H1 (cell line): ENCODE measurements at regions not wholly inside any gene's neighbourhood (a gene's known extent, or its start where the extent isn't known, plus 50 kb on each side); places are given as distances from the start of the nearest gene placed in this dataset.

Source experiments
- CTCF ChIA-PET: fragments of 300-600 bp; sonication (Branson Sonifier 250); formaldehyde crosslinking; loops from one replicate; lab custom pipeline; 2021; ENCODE audit not compliant: partially characterized antibody; lab: Charles Lee
- POLR2A ChIA-PET: fragments of 300-600 bp; sonication (Branson Sonifier 250); formaldehyde crosslinking; loops from one replicate; lab custom pipeline; 2021; ENCODE audit warnings: inconsistent platforms; ENCODE audit not compliant: partially characterized antibody; lab: Charles Lee
- DNase-seq, 2 experiments: peaks; one replicate each; pipeline versions ENCODE4 v3.0.0 to v3.0.0-alpha.2; 2010 to 2022; ENCODE audit warnings: low spot score in 2 of 2, low read depth in 1 of 2, mixed read lengths in 1 of 2
- FAIRE-seq: peaks from 2 replicates; lab custom pipeline; 2011; peaks lifted over from hg19 to GRCh38; lab: Jason Lieb, UNC
- H2AFZ ChIP-seq: 2 replicates; pipeline ENCODE4 v1.8.1; 2012; ENCODE audit warnings: low read length, inconsistent platforms
- H2AK5ac ChIP-seq: 2 replicates; pipeline ENCODE4 v1.6.1; 2013; ENCODE audit warnings: low read depth, low read length
- H2BK120ac ChIP-seq: replicated peaks from 2 replicates; pipeline ENCODE3; 2013; ENCODE audit warnings: low read depth, low read length, inconsistent platforms
- H2BK12ac ChIP-seq: 2 replicates; pipeline ENCODE4 v1.6.1; 2013; ENCODE audit warnings: low read depth, low read length
- H2BK15ac ChIP-seq: 2 replicates; pipeline ENCODE4 v1.6.1; 2013; ENCODE audit warnings: low read length
- H2BK20ac ChIP-seq: 2 replicates; pipeline ENCODE4 v1.6.1; 2013; ENCODE audit warnings: low read length
- H2BK5ac ChIP-seq: 2 replicates; pipeline ENCODE4 v1.6.1; 2013; ENCODE audit warnings: low read depth, low read length
- H3K14ac ChIP-seq: 2 replicates; pipeline ENCODE4 v1.6.1; 2013; ENCODE audit warnings: inconsistent platforms; ENCODE audit not compliant: insufficient read length
- H3K18ac ChIP-seq: 2 replicates; pipeline ENCODE4 v1.6.1; 2013; ENCODE audit warnings: low read length; ENCODE audit errors: extremely low read depth
- H3K23ac ChIP-seq: 2 replicates; pipeline ENCODE4 v1.6.1; 2013; ENCODE audit warnings: inconsistent platforms; ENCODE audit not compliant: insufficient read length
- H3K23me2 ChIP-seq: 2 replicates; pipeline ENCODE4 v1.6.1; 2013; ENCODE audit warnings: low read depth, low read length
- H3K27ac ChIP-seq: 2 replicates; pipeline ENCODE4 v1.6.1; 2011; ENCODE audit warnings: low read depth, low read length, inconsistent platforms
- H3K27me3 ChIP-seq, 4 experiments: replicated peaks in 1 of 4; 1 replicate in 1 of 4; 2 replicates in 3 of 4; pipeline versions ENCODE4 v1.6.1 to v1.8.1; 2011 to 2013; ENCODE audit warnings: low read length in 3 of 4, mild to moderate bottlenecking in 3 of 4, inconsistent platforms in 2 of 4, mixed read lengths in 2 of 4, moderate library complexity in 1 of 4; ENCODE audit not compliant: control insufficient read depth in 3 of 4, insufficient read depth in 3 of 4; ENCODE audit errors: extremely low read depth in 1 of 4
- H3K36me3 ChIP-seq, 4 experiments: 2 replicates each; pipeline versions ENCODE4 v1.6.1 to v1.8.1; 2011 to 2013; ENCODE audit warnings: mild to moderate bottlenecking in 4 of 4, low read length in 3 of 4, moderate library complexity in 2 of 4, control low read depth in 1 of 4, inconsistent platforms in 1 of 4; ENCODE audit not compliant: insufficient read depth in 4 of 4, control insufficient read depth in 2 of 4
- H3K4ac ChIP-seq: replicated peaks from 2 replicates; pipeline ENCODE3; 2013; ENCODE audit warnings: low read length, low read depth, mixed read lengths, inconsistent platforms; ENCODE audit not compliant: insufficient read length
- H3K4me1 ChIP-seq, 4 experiments: replicated peaks in 1 of 4; 1 replicate in 1 of 4; 2 replicates in 3 of 4; pipeline versions ENCODE4 v1.6.1 to v1.8.1; 2011 to 2013; ENCODE audit warnings: low read length in 3 of 4, inconsistent platforms in 2 of 4, mixed read lengths in 1 of 4; ENCODE audit not compliant: insufficient read depth in 4 of 4, control insufficient read depth in 3 of 4
- H3K4me2 ChIP-seq, 2 experiments: 2 replicates each; pipeline versions ENCODE4 v1.6.1 to v1.8.1; 2011 to 2013; ENCODE audit warnings: low read depth in 2 of 2, low read length in 2 of 2, control low read depth in 1 of 2, inconsistent platforms in 1 of 2, mild to moderate bottlenecking in 1 of 2; ENCODE audit not compliant: insufficient read depth in 1 of 2
- H3K4me3 ChIP-seq, 4 experiments: fragments of 200-600, 300-600 bp in 1 of 4; sonication (generic), shearing (Covaris generic), sonication (Bioruptor Twin) in 1 of 4; 2 replicates each; pipeline versions ENCODE4 v1.5.1 to v1.8.1; 2011 to 2016; ENCODE audit warnings: low read length in 4 of 4, low read depth in 3 of 4, control low read depth in 2 of 4, inconsistent platforms in 2 of 4, mild to moderate bottlenecking in 2 of 4, mixed read lengths in 1 of 4, moderate library complexity in 1 of 4; ENCODE audit not compliant: insufficient read depth in 2 of 4; ENCODE audit errors: extremely low read depth in 1 of 4
- H3K56ac ChIP-seq: replicated peaks from 2 replicates; pipeline ENCODE3; 2013; ENCODE audit warnings: low read depth, mild to moderate bottlenecking, mixed read lengths, low read length, inconsistent platforms; ENCODE audit not compliant: insufficient read length
- H3K79me1 ChIP-seq: 2 replicates; pipeline ENCODE4 v1.6.1; 2013; ENCODE audit warnings: low read depth, low read length, control low read depth
- H3K79me2 ChIP-seq, 2 experiments: 2 replicates each; pipeline versions ENCODE4 v1.6.1 to v1.8.1; 2012 to 2013; ENCODE audit warnings: low read length in 2 of 2, mild to moderate bottlenecking in 2 of 2, inconsistent platforms in 1 of 2; ENCODE audit not compliant: insufficient read depth in 2 of 2, control insufficient read depth in 1 of 2
- H3K9ac ChIP-seq, 4 experiments: replicated peaks in 1 of 4; 1 replicate in 1 of 4; 2 replicates in 3 of 4; pipeline versions ENCODE4 v1.6.1 to v1.8.1; 2011 to 2013; ENCODE audit warnings: low read depth in 3 of 4, low read length in 3 of 4, control low read depth in 2 of 4, mild to moderate bottlenecking in 2 of 4, moderate library complexity in 2 of 4, inconsistent platforms in 1 of 4; ENCODE audit errors: extremely low read depth in 1 of 4
- H3K9me3 ChIP-seq, 2 experiments: 2 replicates each; pipeline versions ENCODE4 v1.6.1 to v1.8.1; 2012 to 2013; ENCODE audit warnings: mild to moderate bottlenecking in 2 of 2, moderate library complexity in 2 of 2, control low read depth in 1 of 2, inconsistent platforms in 1 of 2, low read depth in 1 of 2, low read length in 1 of 2, mixed read lengths in 1 of 2; ENCODE audit not compliant: insufficient read depth in 2 of 2
- H4K20me1 ChIP-seq, 2 experiments: replicated peaks in 1 of 2; 2 replicates each; pipeline versions ENCODE3 to v1.8.1; 2011 to 2013; ENCODE audit warnings: inconsistent platforms in 2 of 2, low read length in 2 of 2, mild to moderate bottlenecking in 1 of 2; ENCODE audit not compliant: insufficient read depth in 2 of 2, control insufficient read depth in 1 of 2
- H4K5ac ChIP-seq: 2 replicates; pipeline ENCODE4 v1.6.1; 2013; ENCODE audit warnings: low read length, low read depth, mixed read lengths, inconsistent platforms; ENCODE audit not compliant: insufficient read length
- H4K8ac ChIP-seq: 2 replicates; pipeline ENCODE4 v1.8.0; 2013; ENCODE audit warnings: mild to moderate bottlenecking, moderate library complexity, low read length, inconsistent platforms; ENCODE audit not compliant: insufficient read depth; ENCODE audit errors: extremely low read depth
- H4K91ac ChIP-seq: replicated peaks from 2 replicates; pipeline ENCODE3; 2013; ENCODE audit warnings: low read length, mixed read lengths, inconsistent platforms; ENCODE audit not compliant: insufficient read length
- ATF3 ChIP-seq: IDR thresholded peaks from 2 replicates; pipeline ENCODE4 v1.6.1; 2011; ENCODE audit warnings: low read depth, mild to moderate bottlenecking, low read length; ENCODE audit not compliant: insufficient read depth
- CBX5 ChIP-seq: fragments of 300-800, 300-1000 bp; sonication (generic); IDR thresholded peaks from 2 replicates; pipeline ENCODE4 v1.7.1; 2016; ENCODE audit warnings: antibody characterized with exemption, low read length, low read depth
- CHD2 ChIP-seq: IDR thresholded peaks from 2 replicates; pipeline ENCODE4 v1.6.1; 2012; ENCODE audit warnings: low read length, improper control_type of control experiment
- CREB1 ChIP-seq: IDR thresholded peaks from 2 replicates; pipeline ENCODE4 v1.6.1; 2012; ENCODE audit warnings: inconsistent platforms
- CTBP2 ChIP-seq: IDR thresholded peaks from 2 replicates; pipeline ENCODE4 v1.7.0; 2011; ENCODE audit warnings: borderline replicate concordance, mild to moderate bottlenecking, moderate library complexity, mixed read lengths, low read length; ENCODE audit not compliant: insufficient read depth, insufficient read length
- CTCF ChIP-seq, 3 experiments: IDR thresholded peaks; 1 replicate in 2 of 3; 2 replicates in 1 of 3; pipeline versions ENCODE4 v1.5.1 to v1.6.1; 2011; ENCODE audit warnings: low read length in 3 of 3, mild to moderate bottlenecking in 3 of 3, inconsistent platforms in 2 of 3, low read depth in 1 of 3, moderate library complexity in 1 of 3; ENCODE audit not compliant: insufficient read depth in 1 of 3; ENCODE audit errors: control extremely low read depth in 1 of 3
- KDM5A ChIP-seq: fragments of 200-600 bp; IDR thresholded peaks from 2 replicates; pipeline ENCODE4 v1.7.1; 2012; ENCODE audit warnings: mild to moderate bottlenecking, low read length, inconsistent platforms, mixed read lengths
- SP2 ChIP-seq: IDR thresholded peaks from 2 replicates; pipeline ENCODE4 v1.6.1; 2012; ENCODE audit warnings: mild to moderate bottlenecking, low read length, inconsistent platforms
- WGBS, 2 experiments: shearing (Covaris generic) in 1 of 2; methylation state at CpG; one replicate each; pipeline versions ENCODE4 v1.1.6 to v1.1.7; 2013 to 2015; ENCODE audit warnings: low lambda C conversion rate in 2 of 2, mixed read lengths in 2 of 2, inconsistent platforms in 1 of 2, low coverage in 1 of 2, missing lambda C conversion rate in 1 of 2; ENCODE audit not compliant: insufficient replicate concordance in 2 of 2, insufficient coverage in 1 of 2, insufficient read length in 1 of 2; ENCODE audit errors: extremely low coverage in 1 of 2, missing lambda C conversion rate in 1 of 2; 5-methylcytosine and 5-hydroxymethylcytosine counted together

GRCh38 chr20:48026981-48027592 is 241.8 kb upstream of the SULF2 start:
- WGBS, 2 experiments, result 96% methylated on average over 9 of the region's 9 CpGs; no CpG with 5 or more reads in 1 of the 2 experiments

More at GRCh38 chr20:48026981-48027592, 241.8 kb upstream of the SULF2 start:
- no peak overlapping the region; the same call in 1 of the 2 replicates for H3K18ac ChIP-seq
- CTCF ChIA-PET, result no interaction called here
- H3K23ac ChIP-seq, result no peak overlapping the region
- peak overlapping the region; percentile 79 for H2BK120ac ChIP-seq
- no peak overlapping the region for H3K4me3 ChIP-seq
- H2AFZ ChIP-seq, result peak overlapping the region; percentile 88
- H3K4me2 ChIP-seq, result no peak overlapping the region; a peak in 1 of 4 replicates
- H4K5ac ChIP-seq, result peak overlapping the region; percentile 29
- H2BK20ac ChIP-seq, result no peak overlapping the region
- no peak overlapping the region for H3K4ac ChIP-seq
- H3K27me3 ChIP-seq, result no peaks in the 10 kb centered on the region
- no peak overlapping the region for H3K9ac ChIP-seq
- FAIRE-seq (no peak), DNase-seq (no peak)
- H4K91ac ChIP-seq, result no peak overlapping the region
- no peak overlapping the region for H3K56ac ChIP-seq
- H3K79me1 ChIP-seq, result no peaks in the 10 kb centered on the region
- H3K9me3 ChIP-seq, result no peaks in the 10 kb centered on the region
- no peak overlapping the region for H2AK5ac ChIP-seq
- H3K36me3 ChIP-seq, result no peaks in the 10 kb centered on the region
- no peak overlapping the region for H3K14ac ChIP-seq
- peak overlapping the region; percentile 92; the same call in 1 of the 2 replicates for H2BK12ac ChIP-seq
- peak overlapping the region; percentile 61; the same call in 1 of the 2 replicates for H2BK15ac ChIP-seq
- H4K20me1 ChIP-seq, result no peaks in the 10 kb centered on the region
- H3K27ac ChIP-seq, result no peak overlapping the region
- H2BK5ac ChIP-seq, result no peak overlapping the region
- POLR2A ChIA-PET, result no interaction called here
- H3K79me2 ChIP-seq, result no peaks in the 10 kb centered on the region
- no peaks in the 10 kb centered on the region for H3K23me2 ChIP-seq
- H4K8ac ChIP-seq, result no peak overlapping the region; the same call in 1 of the 2 replicates
- no peak for TF ChIP-seq SP2
- TF ChIP-seq CTBP2, result no peak
- TF ChIP-seq KDM5A, result no peak
- no peak for TF ChIP-seq CTCF (IDR thresholded peaks at IDR 0.05; ENCODE audit: control extremely low read depth in 1 of 3, insufficient read depth in 1 of 3, low read depth in 1 of 3, low read length in 3 of 3)
- TF ChIP-seq ATF3, result no peak
- TF ChIP-seq CHD2, result no peak
- no peak for TF ChIP-seq CREB1
- TF ChIP-seq CBX5, result no peak
- peaks cover 0 to 11% (median 5%) of the 10 kb centered on the region in 4 experiments; a peak in 5 of 7 replicates for H3K4me1 ChIP-seq
